HG03039 (cell line): ENCODE measurements at regions not wholly inside any gene's neighbourhood (a gene's known extent, or its start where the extent isn't known, plus 50 kb on each side); places are given as distances from the start of the nearest gene placed in this dataset.
"Not testable (repeated sequence)": the region's sequence is repeated elsewhere in the genome, so short reads cannot be mapped to it uniquely, and the experiment has no call there.

ENCODE experiments used
- ATAC-seq: cut with Tn5 transposase; IDR thresholded peaks from one replicate; pipeline ENCODE4 v1.9.1; 2021; ENCODE audit warnings: mild to moderate bottlenecking, moderate library complexity; ENCODE audit not compliant: unreplicated experiment

- ATAC-seq: no peak
Observed at GRCh38 chr3:193114431-193115340, 126.3 kb upstream of the PLAAT1 start.

GRCh38 chr3:193116871-193117270 is 124.2 kb upstream of the PLAAT1 start:
- no peak for ATAC-seq

- ATAC-seq: no peak
Observed at GRCh38 chr3:193118907-193119306, 122.1 kb upstream of the PLAAT1 start.

- ATAC-seq: no peak
Observed at GRCh38 chr3:193119926-193120325, 121.1 kb upstream of the PLAAT1 start.

DNA sequence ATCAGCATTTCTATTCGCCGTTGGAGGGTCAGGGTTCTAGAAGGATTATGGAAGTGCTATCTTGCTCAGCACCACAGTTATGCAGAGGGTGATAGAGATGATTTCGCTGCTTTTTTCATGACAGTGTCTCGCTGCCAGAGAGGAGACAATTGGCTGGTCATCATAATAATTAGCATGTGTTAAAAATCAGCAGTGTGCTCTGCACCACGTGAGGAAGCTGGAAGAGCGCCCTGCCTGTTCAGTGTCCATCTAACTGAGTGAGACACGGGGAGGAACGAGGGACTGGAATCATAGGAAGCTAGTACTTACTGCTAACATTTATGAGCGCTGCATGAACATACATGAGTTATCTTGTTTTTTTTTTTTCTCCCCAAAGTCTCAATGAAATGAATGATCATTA is 116.2 kb upstream of the PLAAT1 start:
- no peak for ATAC-seq

- ATAC-seq: no peak
Observed at GRCh38 chr3:193129607-193130006, 111.4 kb upstream of the PLAAT1 start.

- no peak for ATAC-seq
Observed at GRCh38 chr3:193130576-193130975, 110.4 kb upstream of the PLAAT1 start.

- no peak for ATAC-seq
Observed at GRCh38 chr3:193132241-193132640, 108.8 kb upstream of the PLAAT1 start.

DNA sequence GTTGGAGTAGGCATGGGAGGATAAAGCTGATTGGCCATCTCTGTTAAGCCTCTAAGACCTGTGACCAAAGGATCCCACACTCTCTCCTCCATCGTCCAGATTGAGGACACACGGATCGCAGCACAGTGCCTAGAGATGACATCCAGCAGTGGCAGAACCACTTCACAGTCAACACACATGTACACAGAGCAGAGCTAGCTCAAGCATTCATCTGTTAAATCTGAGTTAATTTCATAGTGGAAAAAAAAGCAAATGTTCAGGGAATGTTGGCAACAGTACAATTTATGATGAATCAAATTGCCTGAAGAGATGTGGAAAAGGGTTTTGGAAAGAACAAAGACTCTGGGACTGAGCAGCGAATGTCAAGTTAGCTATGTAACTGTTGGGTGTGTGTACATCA is 108.1 kb upstream of the PLAAT1 start:
- no peak for ATAC-seq

DNA sequence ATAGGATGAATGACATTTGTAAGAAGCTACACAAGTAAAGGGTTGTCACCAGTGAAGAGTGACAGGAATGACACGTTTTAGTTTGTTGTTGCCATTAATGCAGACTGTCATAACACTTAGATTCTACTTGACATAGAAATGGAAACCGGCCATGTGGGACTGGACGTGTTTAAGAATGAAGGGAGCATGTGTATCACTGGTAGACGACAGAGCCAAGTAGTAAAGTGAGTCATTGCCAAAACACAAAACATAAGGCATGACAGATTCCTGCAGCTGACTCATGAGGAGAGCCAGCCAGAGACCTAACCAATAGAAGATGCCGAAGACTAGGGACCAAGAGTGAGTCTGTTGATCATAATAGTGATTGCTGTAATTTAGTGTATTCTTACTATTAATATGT is 106.2 kb upstream of the PLAAT1 start:
- no peak for ATAC-seq

GRCh38 chr3:193140381-193140780 is 100.6 kb upstream of the PLAAT1 start:
- no peak for ATAC-seq

DNA sequence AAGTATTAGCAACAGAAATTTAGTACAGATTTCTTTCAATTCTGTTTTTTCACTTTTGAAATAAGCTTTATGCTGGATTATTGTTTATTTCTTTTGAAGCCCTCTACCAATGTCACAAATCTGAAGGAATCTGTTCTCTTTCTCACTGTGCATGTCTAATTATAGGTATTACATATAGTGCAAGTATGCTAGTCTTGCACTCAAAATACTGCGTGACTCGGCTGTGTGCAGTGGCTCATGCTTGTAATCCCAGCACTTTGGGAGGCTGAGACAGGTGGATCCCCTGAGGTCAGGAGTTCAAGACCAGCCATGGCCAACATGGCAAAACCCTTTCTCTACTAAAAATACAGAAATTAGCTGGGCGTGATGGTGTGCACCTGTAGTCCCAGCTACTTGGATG is 95.8 kb upstream of the PLAAT1 start:
- no peak for ATAC-seq

DNA sequence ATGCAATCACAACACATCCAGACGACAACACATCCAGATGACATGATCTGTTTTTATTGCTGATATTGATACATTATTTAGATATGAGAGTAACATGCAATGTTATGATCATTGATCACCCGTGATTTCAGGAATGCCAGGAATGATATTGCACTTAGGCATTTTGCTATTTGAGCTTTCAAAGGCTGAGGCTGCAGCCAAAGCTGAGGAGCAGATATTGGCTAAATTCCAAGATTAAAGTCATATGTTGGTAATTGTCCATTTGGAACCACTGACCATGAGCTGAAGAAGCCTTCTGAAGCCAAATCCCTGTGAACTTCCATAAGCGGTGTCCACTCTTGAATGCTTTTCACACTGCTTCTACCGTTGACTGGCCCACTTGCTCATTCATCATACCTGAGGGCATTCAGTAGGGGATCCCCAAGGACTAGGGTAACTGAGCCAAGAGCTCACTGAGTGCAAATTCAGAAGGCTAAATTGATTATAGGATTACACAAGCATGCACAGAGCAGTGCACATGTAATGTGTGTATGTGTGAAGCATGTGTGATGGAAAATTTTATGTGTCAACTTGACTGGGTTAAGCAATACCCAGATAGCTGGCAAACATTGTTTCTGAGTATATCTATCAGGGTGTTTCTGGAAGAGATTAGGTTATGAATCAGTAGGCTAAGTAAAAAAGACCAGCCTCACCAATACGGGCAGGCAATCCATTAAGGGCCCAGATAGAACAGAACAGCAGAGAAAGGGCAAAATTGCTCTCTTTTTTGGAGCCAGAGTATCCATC is 92.1 kb upstream of the PLAAT1 start:
- no peak for ATAC-seq

DNA sequence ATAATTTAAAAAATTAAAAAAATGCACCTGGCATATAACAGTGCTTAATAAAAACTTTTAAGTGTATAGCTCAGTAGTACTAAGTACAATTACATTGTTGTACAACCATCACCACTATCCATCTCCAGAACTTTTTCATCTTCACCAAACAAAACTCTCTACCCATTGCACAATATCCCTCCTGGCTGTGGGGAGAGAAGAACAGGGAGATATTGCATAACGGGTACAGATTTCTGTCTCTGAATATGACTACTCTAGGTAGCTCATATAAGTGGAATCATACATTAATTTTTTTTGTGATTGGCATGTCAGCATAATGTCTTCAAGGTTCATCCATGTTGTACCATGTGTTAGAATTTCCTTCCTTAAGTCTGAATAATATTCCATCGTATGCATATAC is 91.0 kb upstream of the PLAAT1 start:
- no peak for ATAC-seq

DNA sequence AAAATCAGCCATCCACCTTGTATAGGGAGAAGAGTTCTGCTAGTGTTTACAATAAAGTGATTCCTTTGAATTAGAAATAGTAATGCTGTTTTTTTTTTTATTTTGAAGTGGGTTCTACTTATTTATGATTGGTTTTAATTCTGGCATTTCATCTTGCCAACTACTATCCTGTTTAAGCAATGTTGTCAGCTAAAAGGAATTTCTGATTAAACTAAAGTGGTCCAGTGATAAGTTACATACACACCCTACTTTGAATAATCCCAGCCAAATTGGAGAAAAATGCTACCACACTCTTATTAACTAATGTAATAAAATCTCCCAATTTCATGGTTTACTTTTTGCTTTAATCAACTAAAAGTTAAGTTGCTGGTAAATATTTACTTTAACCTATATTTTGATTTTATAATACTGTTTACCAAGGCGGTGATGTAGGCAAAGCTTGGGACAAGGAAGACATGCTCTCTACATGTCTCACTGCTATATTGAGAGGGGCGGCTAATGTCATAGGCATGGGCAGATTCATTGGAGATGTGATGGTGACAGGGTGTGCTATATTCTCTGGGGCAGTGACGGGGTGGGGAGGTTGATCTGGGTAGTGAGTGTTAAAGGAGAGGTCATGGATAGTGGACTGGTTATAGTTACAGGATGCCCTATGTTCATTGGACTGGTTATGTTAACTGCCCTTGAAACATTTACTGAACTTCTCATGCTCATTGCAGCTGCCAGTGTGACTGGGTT is 85.8 kb upstream of the PLAAT1 start:
- ATAC-seq: not testable (repeated sequence)

GRCh38 chr3:193157051-193157450 is 84.0 kb upstream of the PLAAT1 start:
- ATAC-seq: no peak

GRCh38 chr3:193165431-193166120 is 75.4 kb upstream of the PLAAT1 start:
- ATAC-seq: no peak

DNA sequence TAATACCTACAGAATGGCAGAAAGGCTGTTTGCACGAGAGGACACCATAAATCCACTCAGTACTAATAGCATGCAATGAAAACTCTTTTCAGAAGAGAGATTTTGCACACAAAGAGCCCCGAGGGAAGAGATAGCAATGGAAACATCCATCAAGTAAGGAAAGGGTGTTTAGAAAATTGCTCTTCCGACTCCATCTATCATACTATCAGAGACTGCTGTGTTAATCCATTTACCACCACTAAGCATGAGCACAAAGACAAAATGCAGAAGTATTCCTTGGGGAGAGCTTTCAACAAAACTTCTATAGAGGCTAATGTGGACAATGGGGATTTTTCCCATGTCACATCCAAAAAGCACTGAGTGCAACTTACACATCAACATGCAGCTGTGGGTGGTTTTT is 72.1 kb upstream of the PLAAT1 start:
- ATAC-seq: no peak

DNA sequence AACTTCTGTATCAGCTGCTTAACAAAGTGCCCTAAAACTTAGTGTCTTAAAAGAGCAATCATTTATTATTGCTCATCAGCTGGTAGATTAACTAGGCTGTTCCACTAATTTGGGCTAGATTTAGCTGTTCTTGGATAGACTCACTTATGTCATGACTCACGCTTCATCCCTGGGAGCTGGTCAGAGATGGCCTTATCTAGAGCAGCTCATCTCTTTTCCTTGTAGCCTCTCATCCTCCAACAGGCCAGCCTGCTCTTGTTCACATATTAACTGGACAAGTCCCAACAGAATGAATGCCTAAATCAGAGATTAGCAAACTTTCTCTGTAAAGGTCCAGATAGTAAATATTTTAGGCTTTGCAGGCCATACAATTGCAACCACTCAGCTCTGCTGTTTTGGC is 66.9 kb upstream of the PLAAT1 start:
- no peak for ATAC-seq

- not testable (repeated sequence) for ATAC-seq
Observed at GRCh38 chr3:193179332-193180012, 61.5 kb upstream of the PLAAT1 start.
